Activated CD4-positive, alpha-beta T cell treated with anti-CD3 and anti-CD28 coated beads, Interleukin-2, Interleukin-4, amounts not matched to agents 100 ng/mL and 50 ng/mL, durations not matched to agents 16 hours and 8 hours (primary cell): ENCODE measurements at regions not wholly inside any gene's neighbourhood (a gene's known extent, or its start where the extent isn't known, plus 50 kb on each side); places are given as distances from the start of the nearest gene placed in this dataset.
"Not testable (repeated sequence)": the region's sequence is repeated elsewhere in the genome, so short reads cannot be mapped to it uniquely, and the experiment has no call there.

Experiments
- DNase-seq: peaks from one replicate; pipeline ENCODE4 v3.0.0-alpha.2; 2020; ENCODE audit warnings: low spot score

DNA sequence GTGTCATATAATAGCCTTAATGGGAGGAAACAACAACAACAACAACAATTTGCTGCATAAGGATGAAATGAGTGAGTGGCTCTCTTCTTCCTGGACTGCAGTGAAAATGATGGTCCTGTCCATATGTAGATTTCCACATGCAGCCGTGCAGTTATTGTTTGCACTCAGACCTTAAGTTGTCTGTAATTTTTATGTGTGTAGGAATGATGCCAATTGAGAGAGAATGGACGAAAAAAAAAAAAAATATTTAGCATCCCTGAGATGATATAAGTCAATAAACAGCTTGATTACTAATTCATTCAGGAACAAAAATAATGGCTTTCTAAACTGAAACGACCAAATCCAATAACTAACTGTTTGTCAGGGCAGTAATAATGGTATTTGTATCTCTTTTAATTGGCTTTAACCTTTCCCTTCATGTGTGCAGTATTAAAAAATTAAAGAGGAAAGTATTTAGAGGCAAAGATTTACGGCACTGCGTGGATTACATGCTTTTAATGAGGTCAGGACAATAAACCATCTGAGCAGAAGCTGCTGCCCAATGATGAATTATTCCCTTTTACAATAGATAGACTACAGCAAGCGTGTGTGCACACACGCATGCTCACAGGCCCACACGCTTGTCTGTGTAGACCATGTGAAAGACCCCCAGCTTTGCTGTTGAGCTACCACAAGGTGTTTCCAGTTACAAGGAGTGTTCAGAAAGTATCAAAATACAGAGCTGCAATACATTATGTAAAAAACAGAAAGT, 459.5 kb upstream of the WWC1 start:
- no peak for DNase-seq

DNA sequence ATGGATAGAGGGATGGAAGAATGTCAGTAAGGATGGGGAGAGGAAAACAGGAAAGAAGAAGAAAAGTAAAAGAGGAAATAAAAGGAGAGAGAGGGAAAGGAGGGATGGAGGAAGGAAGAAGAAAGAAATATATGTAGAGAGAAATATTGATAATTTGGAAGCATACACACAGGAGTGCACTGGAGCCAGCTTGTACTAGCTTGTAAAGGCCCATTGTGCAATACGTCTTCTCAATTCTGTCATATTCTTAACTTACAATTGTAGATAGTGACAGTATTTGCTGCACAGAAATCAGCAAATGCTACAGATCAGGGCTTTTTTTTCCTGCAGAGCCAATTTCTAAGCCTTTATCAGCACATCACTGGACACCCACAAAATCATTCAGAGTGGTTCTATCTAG, 458.8 kb upstream of the WWC1 start:
- DNase-seq = no peak

DNA sequence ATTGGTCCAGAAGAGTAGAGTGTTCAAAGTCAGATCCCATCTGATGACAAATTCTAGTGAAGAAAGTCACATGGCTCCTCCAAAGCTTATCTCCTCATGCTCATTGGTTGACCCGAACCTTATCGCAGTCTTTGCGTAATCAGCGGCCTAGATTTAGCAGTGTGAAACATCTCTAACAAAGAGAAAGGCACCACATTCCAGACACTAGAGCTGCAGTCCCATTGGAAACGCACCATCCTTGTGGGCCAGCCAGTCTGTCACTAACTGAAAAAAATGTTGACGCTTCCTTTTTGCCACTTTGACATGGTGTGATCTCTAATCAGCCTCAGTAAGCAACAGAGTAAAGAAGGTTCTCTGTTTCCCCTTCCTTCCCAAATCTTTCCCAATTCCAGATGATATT, 458.0 kb upstream of the WWC1 start:
- DNase-seq = no peak

DNA sequence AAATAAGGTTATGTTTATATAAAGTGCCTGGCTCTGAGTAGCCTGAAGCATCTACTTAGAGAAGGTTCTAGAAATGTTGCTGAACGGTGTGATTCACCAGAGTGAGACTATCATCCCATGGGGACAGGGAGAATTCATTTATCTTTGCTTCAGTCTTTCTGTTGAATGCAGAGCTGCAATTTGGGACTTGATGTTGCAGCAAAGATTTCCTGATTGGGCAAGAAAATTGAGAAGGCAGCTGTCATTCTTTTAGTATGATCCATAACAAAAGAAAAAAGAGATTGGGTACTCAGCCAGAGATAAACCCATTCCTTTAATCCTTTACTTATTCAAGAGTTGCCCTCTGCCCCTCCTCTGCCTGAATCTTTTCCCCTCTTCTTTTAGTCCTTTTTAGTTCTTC, 456.3 kb upstream of the WWC1 start:
- no peak for DNase-seq

DNA sequence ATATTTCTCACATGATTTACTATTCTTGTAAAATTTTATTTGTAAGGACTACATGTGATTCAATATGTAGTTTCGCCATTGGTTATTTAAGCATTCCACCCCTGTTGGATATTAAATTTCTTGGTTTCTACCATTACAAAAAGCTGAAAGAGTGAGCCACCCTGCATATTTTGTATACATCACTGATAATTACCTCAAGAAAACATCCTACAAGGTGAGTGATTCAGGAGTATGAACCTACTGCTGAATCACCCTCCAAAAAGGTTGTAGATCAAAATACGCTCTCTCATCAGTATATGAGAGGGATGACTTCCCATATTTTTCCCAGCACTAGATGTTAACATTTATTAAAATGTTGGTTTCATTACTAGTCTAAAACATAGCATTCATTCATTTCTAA, 454.3 kb upstream of the WWC1 start:
- no peak for DNase-seq

DNA sequence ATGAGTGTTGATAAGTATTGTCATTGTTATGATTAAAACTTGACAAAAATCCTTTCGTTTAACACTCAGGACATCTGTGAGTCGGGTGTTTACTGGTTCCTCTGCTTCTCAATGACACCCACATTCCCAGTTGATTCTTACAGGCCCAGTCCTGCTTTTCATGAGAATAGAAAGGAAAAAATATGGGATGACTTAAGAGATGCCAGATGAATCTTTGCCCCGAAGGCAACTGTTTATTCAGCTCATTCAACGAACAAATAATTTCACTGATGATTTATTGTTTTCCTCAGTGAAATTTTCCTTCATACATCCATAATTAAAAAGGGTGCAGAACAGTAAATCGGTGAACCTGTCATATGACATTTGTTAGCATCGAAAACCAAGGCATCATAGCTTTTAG, 452.4 kb upstream of the WWC1 start:
- DNase-seq = no peak

DNA sequence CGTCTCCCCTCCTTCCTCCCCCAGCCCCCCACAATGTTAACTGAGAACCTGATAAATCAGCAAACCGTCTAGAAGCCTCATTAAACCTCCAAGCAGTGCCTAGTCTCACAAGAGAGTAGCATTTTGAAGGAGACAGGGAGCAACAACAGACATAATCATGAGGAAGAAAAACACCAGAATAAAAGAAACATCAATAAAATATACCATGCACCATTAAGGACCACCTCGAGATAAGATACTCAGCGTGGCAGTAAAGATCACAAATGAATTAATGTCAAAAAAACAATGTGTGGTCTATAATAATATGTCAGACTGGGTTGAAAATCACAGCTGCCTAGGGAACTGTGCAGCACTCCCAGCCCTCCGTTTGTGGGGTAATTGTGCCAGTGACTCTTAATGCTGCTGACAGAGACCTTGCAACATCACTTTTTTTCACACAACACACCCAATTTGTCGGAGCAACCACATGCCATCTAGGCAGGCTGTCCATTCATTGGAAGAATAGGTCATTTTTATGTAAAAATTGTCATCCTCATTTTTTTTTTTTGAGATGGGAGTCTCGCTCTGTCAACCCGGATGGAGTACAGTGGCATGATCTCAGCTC, 450.8 kb upstream of the WWC1 start:
- no peak for DNase-seq

DNA sequence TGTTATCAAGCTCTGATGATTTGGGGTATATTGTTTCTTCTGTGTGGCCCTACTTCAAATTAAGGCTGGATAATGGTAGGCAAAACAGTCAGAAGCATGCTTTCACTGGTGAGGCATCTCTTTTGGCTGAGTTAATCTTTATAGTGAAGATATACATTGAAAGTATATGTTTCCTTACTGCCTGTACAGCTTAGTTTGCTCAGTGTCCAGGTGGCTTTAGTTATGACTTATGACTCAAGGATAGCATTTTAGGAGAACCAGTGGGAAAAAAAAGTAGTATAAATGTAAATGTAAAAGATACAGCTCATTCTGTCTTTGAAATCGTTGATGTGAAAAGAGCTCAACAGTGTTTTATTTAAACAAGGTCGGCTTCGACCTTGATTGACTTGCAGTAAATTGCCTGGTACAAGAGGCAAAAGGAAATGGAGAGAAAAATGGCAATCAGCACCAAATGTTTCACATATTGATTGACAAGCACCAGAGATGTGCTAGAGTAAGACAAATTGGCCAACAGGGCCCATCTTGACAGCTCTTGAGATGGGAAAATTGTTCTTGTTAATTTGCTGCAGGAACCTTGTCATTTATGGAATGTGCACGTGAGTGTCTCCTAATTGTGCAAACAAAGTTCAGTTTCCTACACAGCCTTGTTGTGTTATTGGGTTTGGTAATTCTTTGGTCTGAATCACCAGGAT, 447.4 kb upstream of the WWC1 start:
- no peak for DNase-seq

DNA sequence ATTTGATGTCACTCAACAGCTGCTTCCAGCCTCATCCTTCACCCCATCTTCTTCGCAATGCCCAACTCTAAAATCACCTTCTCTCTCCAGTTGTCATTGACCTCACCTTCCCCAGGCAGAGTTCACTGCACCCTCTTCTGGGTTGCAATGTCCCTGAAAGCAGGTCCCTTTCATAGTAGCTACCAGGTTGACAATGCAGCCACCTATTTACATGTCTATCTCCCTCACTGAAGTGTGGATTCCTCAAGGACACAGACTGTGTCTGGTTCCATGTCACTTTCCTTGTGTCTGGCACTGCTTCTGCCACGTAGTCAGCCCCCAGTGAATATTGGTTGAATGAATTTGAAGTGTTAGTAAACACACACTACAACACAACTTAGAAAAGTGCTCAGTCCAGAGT, 445.5 kb upstream of the WWC1 start:
- DNase-seq = no peak

DNA sequence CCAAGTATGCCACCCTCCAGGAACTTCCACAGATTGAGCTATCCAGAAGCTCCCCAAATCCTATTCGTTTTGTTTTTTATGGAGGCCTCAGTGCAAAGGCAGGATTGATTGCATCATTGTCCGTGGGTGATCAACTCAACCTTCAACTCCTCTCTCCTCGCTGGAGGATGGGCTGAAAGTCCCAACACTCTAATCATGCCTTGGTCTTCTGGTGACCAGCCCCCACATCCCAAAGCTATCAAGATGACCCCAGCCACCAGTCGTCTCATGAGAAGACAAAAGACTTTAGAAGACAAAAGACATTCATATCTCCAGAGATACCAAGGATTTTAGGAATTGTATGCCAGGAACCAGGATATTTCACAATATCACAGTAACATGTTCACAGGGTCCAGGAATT, 441.6 kb upstream of the WWC1 start:
- DNase-seq = no peak

DNA sequence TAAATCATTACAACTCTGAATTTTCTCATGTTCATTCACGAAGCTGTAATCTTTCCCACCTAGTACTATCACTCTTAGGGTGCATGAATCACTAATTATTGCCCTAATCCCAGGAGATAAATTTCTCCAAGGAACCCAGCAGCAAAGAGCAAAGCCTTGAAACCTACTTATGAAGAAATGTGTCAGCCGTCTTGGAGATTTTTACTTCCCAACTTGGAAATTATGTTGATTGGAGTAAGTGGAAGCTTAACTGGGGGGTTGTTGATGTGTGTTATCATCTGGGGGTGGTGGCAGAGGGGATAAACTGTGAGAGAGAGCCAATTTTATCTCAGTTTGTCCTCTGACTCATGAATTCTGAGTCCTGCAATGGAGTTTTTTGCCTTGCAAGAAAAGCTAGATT, 440.5 kb upstream of the WWC1 start:
- no peak for DNase-seq

DNA sequence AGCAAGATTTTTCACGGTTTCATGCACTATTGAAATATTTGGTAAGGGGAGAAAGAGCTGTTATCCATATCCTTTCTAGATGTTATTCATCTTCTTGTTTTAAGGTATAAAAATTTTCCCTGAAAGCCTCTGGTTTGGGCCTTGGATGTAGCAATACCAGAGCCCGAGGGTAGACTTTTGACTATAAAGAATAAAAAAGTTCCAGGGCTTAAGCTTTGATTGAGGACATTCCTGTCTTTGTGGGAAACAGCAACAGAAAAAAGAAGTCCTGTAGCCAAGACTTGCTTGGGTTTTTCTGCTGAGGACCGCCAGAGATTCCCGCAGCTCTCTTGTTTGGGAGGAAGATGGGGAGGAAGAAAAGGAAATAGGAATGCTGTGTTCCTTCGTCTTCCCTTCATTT, 440.0 kb upstream of the WWC1 start:
- DNase-seq = no peak

DNA sequence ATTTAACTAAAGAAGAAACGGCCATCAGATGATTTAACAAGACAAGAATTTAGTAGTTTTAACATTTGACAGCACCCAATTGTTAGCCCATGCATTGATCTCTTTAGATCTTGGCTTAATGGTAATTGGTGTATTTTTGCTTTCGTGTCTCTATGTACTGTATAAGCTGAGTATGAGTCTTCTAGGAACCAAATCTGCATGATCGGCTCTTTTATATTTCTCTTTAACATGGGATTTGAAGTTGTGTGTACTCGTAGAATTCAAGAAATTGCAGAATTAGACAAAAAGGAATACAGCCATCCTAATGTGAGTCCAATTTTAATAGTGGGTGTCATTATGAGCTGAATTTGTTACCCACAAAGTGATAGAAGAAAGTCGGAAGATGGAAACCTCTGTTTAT, 438.9 kb upstream of the WWC1 start:
- no peak for DNase-seq

DNA sequence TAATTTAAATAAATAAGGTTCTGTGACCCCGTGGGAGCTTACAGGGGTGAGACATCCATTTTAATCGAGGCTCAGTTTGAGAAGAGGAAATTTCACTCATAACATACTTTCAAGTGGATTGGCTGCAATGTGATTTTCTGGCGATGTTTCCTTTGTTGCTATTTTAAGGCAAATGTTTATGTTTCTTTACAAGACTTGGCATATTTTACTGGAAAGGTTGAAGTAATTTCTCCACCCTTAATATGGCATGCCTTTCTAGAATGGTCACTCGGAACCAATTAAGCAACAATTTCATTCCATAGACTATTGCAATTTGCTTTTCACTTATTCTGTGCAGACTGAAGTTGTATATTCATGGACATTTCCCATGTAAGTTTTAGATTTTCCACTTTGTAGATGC, 438.0 kb upstream of the WWC1 start:
- no peak for DNase-seq

DNA sequence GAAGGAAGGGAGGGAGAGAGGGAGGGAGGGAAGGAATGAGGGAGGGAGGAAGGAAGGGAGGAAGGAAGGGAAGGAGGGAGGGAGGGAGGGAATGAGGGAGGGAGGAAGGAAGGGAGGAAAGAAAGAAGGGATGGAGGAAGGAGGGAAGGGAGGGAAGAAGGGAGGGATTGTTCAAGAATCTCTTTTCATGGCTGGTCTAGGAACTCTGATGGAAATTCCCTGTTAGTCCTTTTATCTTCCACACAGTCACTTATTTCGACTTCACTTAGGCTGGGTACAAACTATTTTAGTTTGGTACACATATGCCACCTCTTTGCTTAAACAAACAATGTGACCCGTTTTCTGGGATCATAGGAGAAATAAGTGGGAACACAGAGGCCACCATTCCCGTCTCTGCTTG, 435.6 kb upstream of the WWC1 start:
- no peak for DNase-seq

DNA sequence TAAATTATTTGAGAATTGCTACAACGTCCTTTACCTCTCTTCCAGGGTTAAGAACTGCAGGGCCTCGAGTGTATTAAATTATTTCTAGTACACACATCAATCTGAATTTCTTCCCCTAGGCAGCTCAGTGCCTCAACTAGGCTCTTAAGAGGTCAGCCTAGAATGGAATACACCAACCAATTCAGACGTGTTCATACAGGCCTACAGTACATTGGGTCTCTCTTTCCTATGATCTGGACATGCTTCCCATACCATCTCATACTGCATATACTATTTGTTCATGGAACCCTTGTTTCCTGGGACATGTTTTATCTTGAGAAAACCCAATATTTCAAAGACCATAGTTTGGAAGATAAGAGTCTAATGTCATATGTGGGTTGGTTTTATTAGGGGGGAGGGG, 434.1 kb upstream of the WWC1 start:
- DNase-seq = no peak

DNA sequence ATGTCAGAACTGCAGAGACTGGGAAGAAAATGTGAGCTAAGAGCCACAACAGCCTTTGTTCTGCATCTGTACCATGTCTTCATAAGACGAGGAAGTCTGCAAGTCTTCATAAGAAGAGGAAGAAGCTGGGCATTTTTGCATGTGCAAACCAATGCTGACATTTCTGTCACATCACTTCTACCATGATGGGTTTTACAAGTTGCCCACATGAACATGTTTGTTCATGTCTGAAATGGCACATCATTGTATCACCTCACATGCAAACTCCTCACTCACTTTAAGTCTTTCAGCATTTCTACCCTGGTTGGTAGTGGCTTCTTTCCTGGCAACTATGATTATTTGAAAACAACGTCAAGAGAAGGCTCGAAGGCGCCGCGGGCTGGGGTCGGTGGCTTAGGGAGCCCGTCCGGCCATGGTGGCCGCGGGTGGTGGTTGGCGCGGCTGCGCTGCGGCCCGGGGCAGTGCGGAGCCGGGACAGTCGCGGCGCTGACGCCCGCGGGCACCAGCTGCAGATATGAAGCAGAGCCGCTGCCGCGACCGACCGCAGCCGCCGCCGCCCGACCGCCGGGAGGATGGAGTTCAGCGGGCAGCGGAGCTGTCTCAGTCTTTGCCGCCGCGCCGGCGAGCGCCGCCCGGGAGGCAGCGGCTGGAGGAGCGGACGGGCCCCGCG, 433.1 kb upstream of the WWC1 start:
- not testable (repeated sequence) for DNase-seq

DNA sequence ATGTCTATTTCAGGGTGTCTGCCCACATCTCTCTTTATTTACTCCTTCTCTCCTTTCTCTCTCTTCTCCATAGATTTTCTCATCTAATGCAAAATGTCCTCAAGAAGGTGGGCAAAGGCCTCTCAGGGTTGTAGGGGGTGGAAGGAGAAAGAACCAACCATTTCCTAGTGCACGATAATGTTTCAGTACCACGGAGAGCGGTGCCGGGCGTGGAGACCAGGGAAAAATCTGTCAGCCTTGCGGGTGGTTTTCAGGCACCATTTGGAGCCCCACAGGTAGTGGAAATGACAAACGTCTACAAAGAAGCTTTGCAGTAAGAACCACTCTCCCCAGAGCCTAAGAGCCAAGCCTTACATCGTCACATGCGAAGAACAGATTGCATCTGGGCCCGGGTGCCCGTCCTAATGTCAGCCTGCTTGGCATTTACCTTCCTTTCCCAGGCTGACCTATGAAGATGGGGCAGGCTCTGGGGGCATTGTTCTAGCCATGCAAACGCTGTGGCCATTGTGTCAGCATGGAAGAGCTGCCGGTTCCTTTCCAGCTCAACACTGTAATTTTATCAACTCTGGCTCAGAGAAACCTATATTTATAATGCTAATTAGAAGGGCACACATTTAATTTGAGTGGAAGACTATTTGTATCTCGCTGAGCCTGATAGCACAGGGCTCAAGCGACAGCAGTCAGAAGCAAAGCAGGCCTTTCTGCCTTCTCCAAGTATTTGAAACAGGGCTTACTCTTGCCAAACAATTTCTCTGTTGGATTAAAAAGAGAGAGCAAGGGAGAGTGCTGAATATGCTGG, 430.1 kb upstream of the WWC1 start:
- no peak for DNase-seq

DNA sequence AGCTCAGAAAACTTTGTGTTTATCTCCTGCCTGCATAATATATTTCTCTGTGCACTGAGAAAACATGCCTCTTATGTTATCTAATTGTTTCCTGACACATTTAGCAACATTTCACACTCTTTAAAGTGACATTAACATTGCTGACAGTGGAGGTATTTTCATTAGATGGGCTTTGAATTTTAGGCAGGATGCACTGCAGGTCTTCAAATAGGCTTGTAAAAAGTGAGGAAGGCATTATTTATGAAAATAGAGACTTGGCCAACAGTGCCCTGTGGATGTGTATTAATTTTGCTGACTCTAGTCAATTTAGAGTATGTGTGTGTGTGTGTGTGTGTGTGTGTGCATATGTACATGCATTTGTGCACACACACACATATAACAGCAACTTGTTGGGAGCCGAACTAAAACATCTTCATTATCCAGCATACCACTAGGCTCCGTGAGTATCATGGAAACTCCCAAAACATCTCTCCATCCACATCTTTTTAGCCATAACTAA, 429.5 kb upstream of the WWC1 start:
- DNase-seq = no peak

DNA sequence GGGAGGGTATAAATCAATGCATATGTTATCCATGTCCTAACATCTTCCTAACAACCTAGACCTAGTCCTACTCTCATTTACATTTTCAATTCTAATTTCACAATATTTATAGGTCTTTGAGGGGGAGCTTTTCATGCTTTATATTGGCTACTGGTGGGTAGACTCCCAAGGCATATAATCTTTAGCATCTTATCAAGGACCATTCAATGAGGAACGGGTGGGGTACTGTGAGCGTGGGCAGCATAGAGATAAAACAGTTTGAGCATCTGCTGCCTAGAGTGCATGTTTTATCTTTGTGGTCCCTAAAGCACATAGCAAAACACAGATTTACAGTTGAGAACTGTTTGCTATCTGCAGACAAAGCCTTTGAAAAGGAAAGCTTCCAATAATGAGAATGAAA, 427.6 kb upstream of the WWC1 start:
- DNase-seq = no peak

DNA sequence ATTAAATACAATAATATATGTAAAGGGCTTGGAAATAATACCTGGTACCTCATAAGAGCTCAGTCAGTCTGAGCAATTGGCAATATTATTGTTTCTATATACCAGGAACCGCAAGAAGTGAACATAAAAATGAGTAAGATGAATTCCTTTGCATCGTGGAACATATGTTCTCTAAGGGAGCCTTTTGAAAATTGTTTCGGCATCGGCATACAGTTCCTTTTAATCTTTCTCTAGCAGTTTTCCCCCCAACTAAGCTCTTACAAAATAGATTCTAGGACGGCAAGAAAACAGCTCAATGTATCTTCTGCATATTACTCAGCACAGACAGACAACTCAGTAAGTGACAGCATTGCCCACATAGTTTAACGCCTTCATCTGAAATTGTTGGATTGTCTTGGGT, 426.6 kb upstream of the WWC1 start:
- no peak for DNase-seq

DNA sequence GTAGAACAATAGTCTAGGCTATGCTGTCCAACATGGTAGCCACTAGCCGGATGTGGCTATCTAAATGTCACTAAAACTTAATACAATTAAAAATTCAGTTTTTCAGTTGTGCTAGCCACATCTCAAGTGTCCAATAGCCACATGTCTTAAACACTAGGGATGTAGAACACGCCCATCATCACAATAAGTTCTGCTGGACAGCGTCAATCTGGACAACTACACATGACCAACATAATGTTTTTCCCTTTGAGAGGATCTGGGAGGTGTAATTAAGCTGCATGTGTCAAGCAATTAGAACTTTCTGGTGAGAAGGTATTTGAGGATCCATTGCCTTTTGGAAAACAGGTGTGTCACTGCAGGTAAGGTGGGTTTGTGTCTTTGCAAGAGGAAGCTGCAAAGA, 424.6 kb upstream of the WWC1 start:
- DNase-seq = no peak
